ENCODE measurements at regions not wholly inside any gene's neighbourhood (a gene's known extent, or its start where the extent isn't known, plus 50 kb on each side); places are given as distances from the start of the nearest gene placed in this dataset.
"Not testable (repeated sequence)": the region's sequence is repeated elsewhere in the genome, so short reads cannot be mapped to it uniquely, and the experiment has no call there.

DNA sequence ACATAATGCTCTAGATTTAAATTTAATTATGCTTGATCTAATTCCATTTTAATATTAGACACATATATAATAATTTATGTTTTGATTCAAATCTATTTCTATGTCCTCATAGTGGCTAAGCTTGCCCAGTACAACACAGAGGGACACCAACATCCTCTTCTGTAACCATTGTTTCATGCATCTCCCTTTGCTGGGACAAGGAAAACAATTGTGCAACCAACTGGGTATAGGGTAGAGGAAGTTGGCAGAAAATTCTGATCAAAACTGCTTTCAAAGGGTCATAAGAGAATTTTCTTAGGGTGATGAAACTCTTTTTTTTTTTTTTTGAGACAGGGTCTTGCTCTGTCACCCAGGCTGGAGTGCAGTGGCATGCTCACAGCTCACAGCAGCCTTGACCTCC is 121.4 kb upstream of the SGO1 start:
- DNase-seq (ENCODE audit: low read depth in 1 of 2, low spot score in 1 of 2): no peak

DNA sequence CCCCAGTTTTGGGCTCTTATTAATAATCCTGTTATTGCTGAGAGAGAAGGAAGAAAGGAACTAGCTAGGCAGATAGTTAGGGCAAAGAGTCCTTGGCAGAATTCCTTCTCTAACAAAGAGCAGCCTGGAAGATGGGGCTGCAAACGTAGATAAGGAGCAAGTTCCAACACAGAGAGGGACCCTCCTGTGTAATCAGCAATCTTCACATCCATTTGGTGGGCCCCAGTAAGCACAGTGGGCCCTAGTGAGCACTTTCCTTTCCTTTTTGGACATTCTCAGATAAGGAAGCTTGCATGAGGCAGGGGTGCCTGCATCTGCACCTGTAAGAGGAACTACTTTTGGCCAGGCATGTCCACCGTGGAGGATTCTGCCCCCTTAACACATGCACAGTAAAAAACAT is 119.6 kb upstream of the SGO1 start:
- DNase-seq (ENCODE audit: low read depth in 1 of 2, low spot score in 1 of 2): no peak

- DNase-seq (ENCODE audit: low read depth in 1 of 2, low spot score in 1 of 2): no peak
These were observed 116.8 kb upstream of the SGO1 start for GRCh38 chr3:20302766-20303165.

- DNase-seq (ENCODE audit: low read depth in 1 of 2, low spot score in 1 of 2): no peak
These were observed 102.0 kb upstream of the SGO1 start for GRCh38 chr3:20288050-20288449.

GRCh38 chr3:20280257-20280656 is 94.3 kb upstream of the SGO1 start:
- DNase-seq (ENCODE audit: low read depth in 1 of 2, low spot score in 1 of 2): no peak

DNA sequence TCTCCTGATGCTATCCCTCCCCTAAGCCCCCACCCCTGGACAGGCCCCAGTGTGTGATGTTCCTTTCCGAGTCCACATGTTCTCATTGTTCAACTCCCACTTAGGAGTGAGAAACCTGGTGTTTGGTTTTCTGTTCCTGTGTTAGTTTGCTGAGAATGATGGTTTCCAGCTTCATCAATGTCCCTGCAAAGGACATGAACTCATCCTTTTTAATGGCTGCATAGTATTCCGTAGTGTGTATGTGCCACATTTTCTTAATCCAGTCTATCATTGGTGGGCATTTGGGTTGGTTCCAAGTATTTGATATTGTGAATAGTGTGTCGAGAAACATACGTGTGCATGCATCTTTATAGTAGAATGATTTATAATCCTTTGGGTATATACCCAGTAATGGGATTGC is 80.0 kb upstream of the SGO1 start:
- not testable (repeated sequence) for DNase-seq (ENCODE audit: low read depth in 1 of 2, low spot score in 1 of 2)

DNA sequence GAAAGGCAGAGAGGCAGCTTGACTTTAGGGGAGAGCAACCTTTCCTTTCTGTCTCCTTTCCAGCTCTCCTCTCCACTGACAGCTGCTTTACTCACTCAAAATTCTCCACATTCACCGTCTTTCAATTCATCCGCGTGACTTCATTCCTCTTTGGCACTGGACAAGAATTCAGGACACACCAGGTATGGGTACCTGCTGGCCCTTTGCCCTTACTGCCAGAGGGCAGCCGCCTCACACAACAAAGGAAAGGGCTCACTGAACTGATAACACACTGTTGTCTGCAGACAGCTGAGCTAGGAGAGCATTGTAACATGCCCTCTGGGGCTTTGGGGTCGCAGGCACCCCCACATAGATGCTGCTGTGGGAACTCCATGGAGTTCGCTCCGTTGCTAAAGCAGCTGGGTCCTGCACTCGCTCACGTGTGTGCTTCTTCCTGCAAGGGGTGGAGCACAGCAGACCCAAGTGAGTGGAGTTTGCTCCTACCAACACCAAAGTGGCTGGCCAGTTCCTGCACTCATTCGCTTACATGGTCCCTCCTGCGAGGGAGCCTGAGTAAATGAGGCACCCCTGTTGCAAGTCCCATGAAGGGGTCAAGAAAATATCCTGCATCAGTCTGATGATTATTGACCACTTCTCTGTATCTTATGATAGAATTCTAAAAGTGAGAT is 79.0 kb upstream of the SGO1 start:
- DNase-seq (ENCODE audit: low read depth in 1 of 2, low spot score in 1 of 2): no peak

DNA sequence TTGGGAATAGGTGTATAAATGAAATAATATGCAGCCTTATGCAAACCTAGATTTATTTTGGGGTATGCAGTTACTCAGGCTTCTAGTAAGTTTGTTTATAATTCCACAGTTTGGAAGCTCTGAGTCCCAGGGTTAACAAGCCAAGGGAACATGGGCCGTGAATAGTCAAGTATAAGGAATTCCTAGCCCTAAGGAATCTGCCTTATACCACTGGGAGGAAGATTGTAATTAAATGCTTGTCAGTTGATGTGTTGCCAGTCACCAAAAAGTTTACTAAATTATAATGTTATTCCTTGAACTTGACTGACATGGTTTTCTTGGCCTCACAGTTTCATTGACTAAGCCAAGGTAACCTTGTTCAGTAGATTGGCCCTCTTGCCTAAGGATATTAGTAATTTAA is 72.4 kb upstream of the SGO1 start:
- no peak for DNase-seq (ENCODE audit: low read depth in 1 of 2, low spot score in 1 of 2)

GRCh38 chr3:20256144-20256543 is 70.1 kb upstream of the SGO1 start:
- no peak for DNase-seq (ENCODE audit: low read depth in 1 of 2, low spot score in 1 of 2)

DNA sequence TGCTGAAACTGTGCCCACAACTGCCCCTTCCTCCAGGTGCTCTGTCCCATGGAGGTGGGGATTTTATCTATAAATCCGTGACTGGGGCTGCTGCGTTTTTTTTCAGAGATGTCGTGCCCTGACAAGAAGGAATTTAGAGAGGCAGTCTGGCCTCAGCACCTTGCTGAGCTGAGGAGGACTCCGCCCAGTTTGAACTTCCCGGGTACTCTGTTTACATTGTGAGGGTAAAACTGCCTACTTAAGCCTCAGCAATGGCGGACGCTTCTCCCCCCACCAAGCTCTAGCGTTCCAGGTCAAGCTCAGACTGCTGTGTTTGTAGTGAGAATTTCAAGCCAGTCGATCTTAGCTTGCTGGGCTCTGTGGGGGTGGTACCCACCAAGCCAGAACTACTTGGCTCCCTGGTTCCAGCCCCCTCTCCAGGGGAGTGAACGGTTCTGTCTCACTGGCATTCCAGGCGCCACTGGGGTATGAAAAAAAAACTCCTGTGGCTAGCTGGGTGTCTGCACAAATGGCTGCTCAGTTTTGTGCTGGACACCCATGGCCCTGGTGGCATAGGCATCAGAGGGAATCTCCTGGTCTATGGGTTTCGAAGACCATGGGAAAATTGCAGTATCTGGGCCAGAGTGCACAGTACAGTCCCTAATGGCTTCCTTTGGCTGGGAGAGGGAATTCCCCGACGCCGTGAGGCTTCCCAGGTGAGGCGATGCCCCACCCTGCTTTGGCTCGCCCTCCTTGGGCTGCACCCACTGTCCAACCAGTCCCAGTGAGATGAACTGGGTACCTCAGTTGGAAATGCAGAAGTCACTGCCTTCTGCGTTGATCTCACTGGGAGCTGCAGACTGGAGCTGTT is 68.5 kb upstream of the SGO1 start:
- no peak for DNase-seq (ENCODE audit: low read depth in 1 of 2, low spot score in 1 of 2)

DNA sequence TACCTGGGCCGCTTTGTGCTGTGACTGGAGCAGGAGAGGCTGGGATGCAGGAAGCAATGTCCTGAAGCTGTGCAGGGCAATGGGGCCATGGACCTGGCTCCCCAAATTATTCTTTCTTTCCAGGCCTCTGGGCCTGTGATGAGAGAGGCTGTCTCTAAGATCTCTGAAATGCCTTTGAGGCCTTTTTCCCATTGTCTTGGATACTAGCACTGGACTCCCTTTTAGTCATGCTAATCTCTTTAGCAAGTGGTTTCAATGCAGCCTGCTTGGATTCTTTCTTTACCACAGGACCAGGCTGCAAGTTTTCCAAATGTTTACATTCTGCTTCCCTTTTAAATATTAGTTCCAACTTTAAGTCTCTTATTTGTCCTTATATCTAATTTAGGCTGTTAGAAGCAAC is 64.8 kb upstream of the SGO1 start:
- DNase-seq (ENCODE audit: low read depth in 1 of 2, low spot score in 1 of 2): no peak

- DNase-seq (ENCODE audit: low read depth in 1 of 2, low spot score in 1 of 2): no peak
These were observed 64.3 kb upstream of the SGO1 start for GRCh38 chr3:20250314-20250713.

DNA sequence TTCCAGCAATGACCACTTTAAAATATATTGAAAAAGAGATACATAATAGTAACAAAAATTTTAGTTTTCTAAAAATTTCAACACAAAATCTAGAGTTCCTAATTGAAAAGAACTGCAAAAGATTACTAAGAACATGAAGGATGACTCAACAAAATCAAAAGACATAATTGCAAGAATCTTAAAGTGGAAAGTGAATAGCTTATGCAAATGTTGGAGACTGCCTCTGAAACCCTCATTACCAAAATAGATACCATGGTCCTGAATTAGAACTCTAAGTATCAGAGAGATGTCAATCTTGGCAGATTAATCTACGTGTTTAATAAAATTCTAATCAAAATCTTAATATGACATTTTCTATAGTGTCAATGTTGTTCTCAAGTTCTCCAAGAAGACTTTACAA is 60.7 kb upstream of the SGO1 start:
- no peak for DNase-seq (ENCODE audit: low read depth in 1 of 2, low spot score in 1 of 2)

GRCh38 chr3:20245781-20246180 is 59.8 kb upstream of the SGO1 start:
- DNase-seq (ENCODE audit: low read depth in 1 of 2, low spot score in 1 of 2): no peak

DNA sequence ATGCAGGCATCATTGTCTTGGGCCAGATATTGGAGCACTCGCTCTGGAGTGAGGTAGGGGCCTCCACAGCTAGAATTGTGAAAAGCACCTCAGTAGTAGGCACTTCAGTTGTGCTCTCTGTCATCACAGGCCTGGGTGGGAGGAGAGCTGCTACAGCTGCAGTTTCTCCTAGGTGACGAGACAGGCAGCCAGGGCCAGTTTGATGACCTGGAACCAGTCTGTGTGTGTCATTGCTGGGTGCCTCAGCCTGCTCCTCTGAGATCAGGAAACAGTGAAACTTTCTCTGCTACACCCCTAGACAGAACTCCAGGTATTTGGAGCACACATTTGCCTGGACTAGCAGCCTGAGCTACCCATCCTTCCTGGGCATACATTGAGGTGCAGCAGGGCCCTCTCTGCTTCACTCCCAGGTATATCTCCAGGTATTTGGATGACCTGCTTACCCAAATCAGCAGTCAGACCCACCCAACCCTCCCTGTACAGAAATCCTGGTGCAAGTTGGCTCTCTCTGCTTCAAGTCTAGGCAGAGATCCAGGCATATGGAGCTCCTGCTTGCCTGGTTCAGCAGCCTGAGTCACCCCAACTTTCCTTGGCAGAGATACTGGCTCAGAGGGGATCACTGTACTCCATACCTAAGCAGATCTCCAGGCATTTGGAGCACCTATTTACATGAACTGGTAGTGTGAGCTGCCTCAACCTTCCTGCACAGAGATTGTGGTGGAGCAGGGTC is 54.3 kb upstream of the SGO1 start:
- no peak for DNase-seq (ENCODE audit: low read depth in 1 of 2, low spot score in 1 of 2)

DNA sequence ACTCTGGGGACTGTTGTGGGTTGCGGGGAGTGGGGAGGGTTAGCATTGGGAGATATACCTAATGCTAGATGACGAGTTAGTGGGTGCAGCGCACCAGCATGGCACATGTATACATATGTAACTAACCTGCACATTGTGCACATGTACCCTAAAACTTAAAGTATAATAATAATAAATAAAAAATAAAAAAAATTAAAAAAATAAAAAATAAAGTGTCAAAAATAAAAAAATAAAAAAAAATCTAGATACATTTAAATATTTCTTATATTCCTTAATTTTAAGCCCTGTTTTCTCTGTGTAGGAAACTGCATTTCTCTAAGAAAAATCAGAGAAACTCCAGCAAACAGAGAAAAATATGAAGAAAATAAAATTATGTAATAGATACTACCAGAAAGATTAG is 52.2 kb upstream of the SGO1 start:
- not testable (repeated sequence) for DNase-seq (ENCODE audit: low read depth in 1 of 2, low spot score in 1 of 2)

- DNase-seq (ENCODE audit: low read depth in 1 of 2, low spot score in 1 of 2): no peak
These were observed 50.6 kb upstream of the SGO1 start for GRCh38 chr3:20236603-20237002.
